Neural progenitor cell (in vitro differentiated cells): ENCODE measurements at regions not wholly inside any gene's neighbourhood (a gene's known extent, or its start where the extent isn't known, plus 50 kb on each side); places are given as distances from the start of the nearest gene placed in this dataset.
"Not testable (repeated sequence)": the region's sequence is repeated elsewhere in the genome, so short reads cannot be mapped to it uniquely, and the experiment has no call there.

Experiments used
- DNase-seq: peaks from one replicate; pipeline ENCODE4 v3.0.0-alpha.2; 2016; ENCODE audit warnings: low spot score
- H2AFZ ChIP-seq: fragments of 200-600 bp; sonication (generic); replicated peaks from 2 replicates; pipeline ENCODE4 v1.6.1; 2016; ENCODE audit warnings: antibody characterized with exemption
- H3F3A ChIP-seq: fragments of 200-600 bp; sonication (generic); 2 replicates; pipeline ENCODE4 v1.6.1; 2016; ENCODE audit warnings: antibody characterized with exemption, low read depth
- H3K27ac ChIP-seq: fragments of 200-600 bp; sonication (generic); 2 replicates; pipeline ENCODE4 v1.5.1; 2016; ENCODE audit warnings: mild to moderate bottlenecking
- H3K27me3 ChIP-seq: fragments of 200-600 bp; sonication (generic); 2 replicates; pipeline ENCODE4 v1.6.1; 2016; ENCODE audit warnings: mild to moderate bottlenecking, moderate library complexity
- H3K36me3 ChIP-seq: fragments of 200-600 bp; sonication (generic); 2 replicates; pipeline ENCODE4 v1.5.1; 2016
- H3K4me1 ChIP-seq: fragments of 200-600 bp; sonication (generic); 2 replicates; pipeline ENCODE4 v1.6.1; 2016; ENCODE audit warnings: mixed run types
- H3K4me2 ChIP-seq: fragments of 200-600 bp; sonication (generic); 2 replicates; pipeline ENCODE4 v1.6.1; 2016
- H3K4me3 ChIP-seq: fragments of 200-600 bp; sonication (generic); 2 replicates; pipeline ENCODE4 v1.5.1; 2016
- H3K79me2 ChIP-seq: fragments of 200-600 bp; sonication (generic); 2 replicates; pipeline ENCODE4 v1.6.1; 2016; ENCODE audit warnings: low read depth
- H3K9ac ChIP-seq: fragments of 200-600 bp; sonication (generic); 2 replicates; pipeline ENCODE4 v1.6.1; 2016
- H3K9me3 ChIP-seq: fragments of 200-600 bp; sonication (generic); 2 replicates; pipeline ENCODE4 v1.5.1; 2016; ENCODE audit warnings: low read depth
- H4K20me1 ChIP-seq: fragments of 200-600 bp; sonication (generic); 2 replicates; pipeline ENCODE4 v1.6.1; 2016; ENCODE audit warnings: low read depth
- H3K27ac Mint-ChIP-seq: 3 replicates; pipeline ENCODE4 v1.8.0; 2021; ENCODE audit warnings: mixed read lengths
- H3K27me3 Mint-ChIP-seq: 2 replicates; pipeline ENCODE4 v1.8.0; 2022; ENCODE audit warnings: low read depth, mild to moderate bottlenecking, inconsistent platforms, moderate library complexity, mixed read lengths; ENCODE audit not compliant: insufficient read depth
- H3K36me3 Mint-ChIP-seq: 3 replicates; pipeline ENCODE4 v1.8.0; 2021; ENCODE audit warnings: mixed read lengths
- H3K4me1 Mint-ChIP-seq: 3 replicates; pipeline ENCODE4 v1.8.0; 2021; ENCODE audit warnings: mixed read lengths
- H3K4me3 Mint-ChIP-seq: 3 replicates; pipeline ENCODE4 v1.8.0; 2021; ENCODE audit warnings: mild to moderate bottlenecking, moderate library complexity, mixed read lengths
- H3K9me3 Mint-ChIP-seq: 3 replicates; pipeline ENCODE4 v1.8.0; 2020; ENCODE audit warnings: mixed read lengths
- EZH2 ChIP-seq: fragments of 200-600 bp; sonication (generic); IDR thresholded peaks from 2 replicates; pipeline ENCODE4 v1.6.1; 2017; ENCODE audit warnings: antibody characterized with exemption, mild to moderate bottlenecking, moderate library complexity
- EZH2phosphoT487 ChIP-seq: fragments of 200-600 bp; sonication (generic); IDR thresholded peaks from 2 replicates; pipeline ENCODE4 v1.6.1; 2017; ENCODE audit warnings: antibody characterized with exemption
- TF ChIP-seq, protein P1 (sequence below): fragments of 200-600 bp; sonication (generic); IDR thresholded peaks from 2 replicates; pipeline ENCODE4 v1.5.1; 2017; ENCODE audit warnings: antibody characterized with exemption, mild to moderate bottlenecking

DNA sequence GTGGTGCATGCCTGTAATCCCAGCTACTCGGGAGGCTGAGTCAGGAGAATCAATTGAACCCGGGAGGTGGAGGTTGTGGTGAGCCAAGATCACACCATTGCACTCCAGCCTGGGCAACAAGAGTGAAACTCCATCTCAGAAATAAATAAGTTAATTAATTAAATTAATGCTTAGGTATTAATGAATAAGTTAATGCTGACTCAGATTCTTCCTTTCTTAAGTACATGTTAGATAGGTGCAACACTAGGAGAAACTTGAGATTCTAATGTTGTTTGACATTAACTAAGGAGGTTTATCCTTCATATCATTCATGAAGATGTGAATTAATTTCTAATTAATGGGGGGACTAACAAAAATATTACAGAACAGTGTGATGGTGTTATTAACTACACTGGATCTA is 812.6 kb upstream of the SPRY2 start:
- H3K27me3 ChIP-seq, result no peaks in the 10 kb centered on the region
- H3K36me3 ChIP-seq, result no peaks in the 10 kb centered on the region
- no peaks in the 10 kb centered on the region for H3F3A ChIP-seq
- no peaks in the 10 kb centered on the region for H3K27me3 Mint-ChIP-seq
- H3K9ac ChIP-seq, result no peak overlapping the region
- peaks cover 2% of the 10 kb centered on the region for H3K4me1 Mint-ChIP-seq
- H3K79me2 ChIP-seq, result no peaks in the 10 kb centered on the region
- H3K27ac Mint-ChIP-seq, result no peak overlapping the region
- H3K9me3 Mint-ChIP-seq, result no peaks in the 10 kb centered on the region
- H3K36me3 Mint-ChIP-seq, result no peaks in the 10 kb centered on the region
- no peak overlapping the region for H3K27ac ChIP-seq
- no peaks in the 10 kb centered on the region for H3K4me1 ChIP-seq
- no peaks in the 10 kb centered on the region for H4K20me1 ChIP-seq
- no peaks in the 10 kb centered on the region for H3K9me3 ChIP-seq
- H3K4me2 ChIP-seq, result no peak overlapping the region
- no peak for TF ChIP-seq EZH2
- no peak for TF ChIP-seq EZH2phosphoT487
- TF ChIP-seq, protein P1, sequence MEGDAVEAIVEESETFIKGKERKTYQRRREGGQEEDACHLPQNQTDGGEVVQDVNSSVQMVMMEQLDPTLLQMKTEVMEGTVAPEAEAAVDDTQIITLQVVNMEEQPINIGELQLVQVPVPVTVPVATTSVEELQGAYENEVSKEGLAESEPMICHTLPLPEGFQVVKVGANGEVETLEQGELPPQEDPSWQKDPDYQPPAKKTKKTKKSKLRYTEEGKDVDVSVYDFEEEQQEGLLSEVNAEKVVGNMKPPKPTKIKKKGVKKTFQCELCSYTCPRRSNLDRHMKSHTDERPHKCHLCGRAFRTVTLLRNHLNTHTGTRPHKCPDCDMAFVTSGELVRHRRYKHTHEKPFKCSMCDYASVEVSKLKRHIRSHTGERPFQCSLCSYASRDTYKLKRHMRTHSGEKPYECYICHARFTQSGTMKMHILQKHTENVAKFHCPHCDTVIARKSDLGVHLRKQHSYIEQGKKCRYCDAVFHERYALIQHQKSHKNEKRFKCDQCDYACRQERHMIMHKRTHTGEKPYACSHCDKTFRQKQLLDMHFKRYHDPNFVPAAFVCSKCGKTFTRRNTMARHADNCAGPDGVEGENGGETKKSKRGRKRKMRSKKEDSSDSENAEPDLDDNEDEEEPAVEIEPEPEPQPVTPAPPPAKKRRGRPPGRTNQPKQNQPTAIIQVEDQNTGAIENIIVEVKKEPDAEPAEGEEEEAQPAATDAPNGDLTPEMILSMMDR, result no peak
- no peak overlapping the region for H3K4me3 ChIP-seq
- H3K4me3 Mint-ChIP-seq, result no peak overlapping the region
- no peak overlapping the region for H2AFZ ChIP-seq
- no peak for DNase-seq

GRCh38 chr13:81148822-81149221 is 807.9 kb upstream of the SPRY2 start:
- no peak for TF ChIP-seq EZH2phosphoT487
- no peak for TF ChIP-seq EZH2
- TF ChIP-seq, protein P1, result no peak
- Mint-ChIP-seq H3K27ac (no peak overlapping the region), H3K4me3 (no peak overlapping the region), H3K36me3 (no peaks in the 10 kb centered on the region), H3K27me3 (no peaks in the 10 kb centered on the region), H3K9me3 (no peaks in the 10 kb centered on the region), H3K4me1 (peaks cover 2% of the 10 kb centered on the region)
- no peaks in the 10 kb centered on the region for H3K4me1 ChIP-seq
- H3K27me3 ChIP-seq, result no peaks in the 10 kb centered on the region
- no peaks in the 10 kb centered on the region for H3K79me2 ChIP-seq
- H3K9me3 ChIP-seq, result no peaks in the 10 kb centered on the region
- no peak overlapping the region for H3K27ac ChIP-seq
- H3K9ac ChIP-seq, result no peak overlapping the region
- H3F3A ChIP-seq, result no peaks in the 10 kb centered on the region
- H3K4me3 ChIP-seq, result no peak overlapping the region
- no peaks in the 10 kb centered on the region for H4K20me1 ChIP-seq
- no peak overlapping the region for H2AFZ ChIP-seq
- no peak overlapping the region for H3K4me2 ChIP-seq
- DNase-seq, result no peak
- no peaks in the 10 kb centered on the region for H3K36me3 ChIP-seq

GRCh38 chr13:81146576-81146975 is 805.6 kb upstream of the SPRY2 start:
- not testable (repeated sequence) for DNase-seq, H3K79me2 ChIP-seq, H3K4me1 Mint-ChIP-seq, H3K4me1 ChIP-seq, H3K27ac ChIP-seq, H4K20me1 ChIP-seq, H3K27me3 ChIP-seq, H3K4me3 ChIP-seq, H3K36me3 ChIP-seq, H3K27me3 Mint-ChIP-seq, H3K36me3 Mint-ChIP-seq, H3F3A ChIP-seq, H3K27ac Mint-ChIP-seq, H3K9me3 Mint-ChIP-seq, H3K4me2 ChIP-seq, H3K9ac ChIP-seq, H2AFZ ChIP-seq, H3K9me3 ChIP-seq, H3K4me3 Mint-ChIP-seq

DNA sequence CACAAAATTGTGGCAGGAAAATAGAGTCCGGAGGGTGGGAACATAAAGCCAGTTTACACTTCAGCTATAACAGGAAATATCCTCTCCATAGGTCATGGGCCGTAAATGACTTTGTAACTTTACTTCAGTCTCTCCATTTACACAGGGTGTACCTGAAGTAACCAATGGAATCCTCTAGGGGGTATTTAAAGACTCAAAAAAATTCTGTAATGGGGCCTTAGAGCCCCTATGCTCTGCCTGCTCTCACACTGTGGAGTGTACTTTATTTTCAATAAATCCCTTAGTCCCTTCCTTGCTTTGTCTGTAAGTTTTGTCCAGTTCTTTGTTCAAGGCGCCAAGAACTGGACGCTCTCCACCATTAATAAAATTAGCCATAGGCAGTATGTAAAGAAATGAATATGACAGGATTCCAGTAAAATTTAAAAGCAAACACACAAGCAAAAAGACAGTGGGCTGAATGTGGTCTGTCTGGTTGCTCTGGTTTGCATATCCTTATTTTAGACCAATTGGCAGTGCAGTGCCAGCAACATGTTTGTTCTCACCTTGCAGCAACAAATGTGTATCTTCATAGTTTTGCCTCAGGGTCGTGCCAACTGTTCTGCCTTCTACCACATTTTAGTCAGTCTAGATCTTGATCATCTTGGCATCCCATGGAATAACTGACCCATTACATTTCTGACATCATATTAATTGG is 801.5 kb upstream of the SPRY2 start:
- no peaks in the 10 kb centered on the region for H3K36me3 ChIP-seq
- H3K27ac ChIP-seq, result no peak overlapping the region
- Mint-ChIP-seq H3K4me1 (peaks cover 36% of the 10 kb centered on the region), H3K9me3 (no peaks in the 10 kb centered on the region), H3K27me3 (peaks cover 6% of the 10 kb centered on the region), H3K4me3 (no peak overlapping the region), H3K27ac (no peak overlapping the region), H3K36me3 (no peaks in the 10 kb centered on the region)
- H3K79me2 ChIP-seq, result no peaks in the 10 kb centered on the region
- no peaks in the 10 kb centered on the region for H4K20me1 ChIP-seq
- H3F3A ChIP-seq, result peaks cover 16% of the 10 kb centered on the region
- no peak overlapping the region for H2AFZ ChIP-seq
- H3K9ac ChIP-seq, result no peak overlapping the region
- H3K4me1 ChIP-seq, result peaks cover 32% of the 10 kb centered on the region
- no peak for DNase-seq
- no peak overlapping the region for H3K4me3 ChIP-seq
- TF ChIP-seq EZH2 (no peak), EZH2phosphoT487 (no peak)
- TF ChIP-seq, protein P1, result peak; percentile 30
- H3K4me2 ChIP-seq, result no peak overlapping the region
- no peaks in the 10 kb centered on the region for H3K27me3 ChIP-seq
- H3K9me3 ChIP-seq, result no peaks in the 10 kb centered on the region
